Ascending aorta (tissue), 2 donors: ENCODE measurements at regions not wholly inside any gene's neighbourhood (a gene's known extent, or its start where the extent isn't known, plus 50 kb on each side); places are given as distances from the start of the nearest gene placed in this dataset.

Source experiments
- DNase-seq, 2 donors: peaks; one replicate each; pipeline ENCODE4 v3.0.0-alpha.2; 2019; ENCODE audit warnings: low spot score in 2 of 2
- H3K27ac ChIP-seq, 2 donors: fragments of 200-600 bp; sonication (generic); one replicate each; pipeline ENCODE4 v1.5.1; 2016 to 2017; ENCODE audit warnings: mild to moderate bottlenecking in 1 of 2
- H3K27me3 ChIP-seq: fragments of 200-600 bp; sonication (generic); one replicate; pipeline ENCODE4 v1.5.1; 2017
- H3K36me3 ChIP-seq, 2 donors: fragments of 200-600 bp; sonication (generic); one replicate each; pipeline ENCODE4 v1.5.1; 2016
- H3K4me1 ChIP-seq, 2 donors: fragments of 200-600 bp; sonication (generic); one replicate each; pipeline ENCODE4 v1.5.1; 2016 to 2017; ENCODE audit warnings: mild to moderate bottlenecking in 1 of 2
- H3K4me3 ChIP-seq, 2 donors: fragments of 200-600 bp; sonication (generic); one replicate each; pipeline ENCODE4 v1.5.1; 2016 to 2017; ENCODE audit warnings: mild to moderate bottlenecking in 1 of 2
- H3K9me3 ChIP-seq, 2 donors: fragments of 200-600 bp; sonication (generic); one replicate each; pipeline ENCODE4 v1.5.1; 2016
- CTCF ChIP-seq, 3 experiments: fragments of 200-600 bp in 2 of 3; fragments of 450-650 bp in 1 of 3; sonication (generic) in 2 of 3; IDR thresholded peaks; one replicate each; pipeline ENCODE4 v1.5.1; 2016 to 2019; ENCODE audit warnings: antibody characterized with exemption in 3 of 3, mild to moderate bottlenecking in 1 of 3, moderate library complexity in 1 of 3
- intact Hi-C: fragments of 100-400 bp; cut with DNase I; formaldehyde crosslinking; loops from one replicate; pipeline ENCODE4 v1.15.1; 2023

GRCh38 chr11:32297611-32298011, 137.7 kb downstream of the WT1 start:
- H3K27ac ChIP-seq: no peak overlapping the region
- no peaks in the 10 kb centered on the region for H3K9me3 ChIP-seq
- no peaks in the 10 kb centered on the region for H3K36me3 ChIP-seq
- TF ChIP-seq CTCF (IDR thresholded peaks at IDR 0.05): no peak
- intact Hi-C loops: no loop called here
- DNase-seq: no peak
- no peaks in the 10 kb centered on the region for H3K4me1 ChIP-seq
- H3K4me3 ChIP-seq: no peak overlapping the region
- no peaks in the 10 kb centered on the region for H3K27me3 ChIP-seq

GRCh38 chr11:32302826-32303225, 132.5 kb downstream of the WT1 start:
- Histone ChIP-seq H3K4me3 (no peak overlapping the region), H3K27ac (no peak overlapping the region), H3K36me3 (no peaks in the 10 kb centered on the region), H3K4me1 (no peaks in the 10 kb centered on the region), H3K27me3 (no peaks in the 10 kb centered on the region), H3K9me3 (no peaks in the 10 kb centered on the region)
- no peak for DNase-seq
- TF ChIP-seq CTCF (IDR thresholded peaks at IDR 0.05): no peak
- intact Hi-C loops: no loop called here

DNA sequence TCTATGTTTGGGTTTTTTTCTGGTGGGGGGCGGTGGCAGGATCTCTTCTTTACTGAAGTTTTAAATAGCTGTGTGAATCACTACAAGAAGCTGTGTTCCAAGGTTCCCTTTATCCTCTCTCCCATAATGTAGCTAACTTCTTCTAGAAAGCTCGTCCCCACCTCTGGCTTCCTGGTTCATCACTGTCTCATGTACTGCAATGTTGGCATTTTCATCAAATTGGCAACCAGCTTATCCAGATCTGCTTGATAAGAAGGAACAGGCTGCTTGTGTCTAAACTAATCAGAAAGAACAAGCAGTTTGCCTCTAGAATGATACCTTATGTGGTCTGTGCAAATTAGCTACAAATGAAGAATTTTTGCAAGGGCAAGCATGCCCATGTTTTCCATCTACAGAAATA, 130.8 kb downstream of the WT1 start:
- no peaks in the 10 kb centered on the region for H3K36me3 ChIP-seq
- no peaks in the 10 kb centered on the region for H3K27me3 ChIP-seq
- H3K4me1 ChIP-seq: no peaks in the 10 kb centered on the region
- no peaks in the 10 kb centered on the region for H3K9me3 ChIP-seq
- DNase-seq: no peak
- H3K27ac ChIP-seq: no peak overlapping the region
- intact Hi-C loops: no loop called here
- no peak for TF ChIP-seq CTCF (IDR thresholded peaks at IDR 0.05)
- H3K4me3 ChIP-seq: no peak overlapping the region

DNA sequence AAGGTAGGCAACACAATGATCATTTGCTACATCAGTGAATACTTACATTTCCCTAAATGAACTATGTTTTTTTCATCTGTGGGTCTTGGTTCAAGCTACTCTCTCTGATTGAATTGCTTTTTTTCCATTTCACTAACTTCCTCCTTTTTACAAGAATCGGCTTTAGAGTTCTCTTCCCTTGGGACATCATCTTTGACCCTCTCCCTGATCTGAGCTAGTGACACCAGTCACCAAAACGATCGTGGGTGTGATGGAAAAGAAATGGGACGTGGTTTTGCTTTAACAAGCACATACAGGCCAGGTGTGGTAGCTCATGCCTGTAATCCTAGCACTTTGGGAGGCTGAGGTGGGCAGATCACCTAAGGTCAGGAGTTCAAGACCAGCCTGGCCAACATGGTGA, 129.9 kb downstream of the WT1 start:
- no peak overlapping the region for H3K27ac ChIP-seq
- H3K4me1 ChIP-seq: no peaks in the 10 kb centered on the region
- no peak overlapping the region for H3K4me3 ChIP-seq
- no peaks in the 10 kb centered on the region for H3K27me3 ChIP-seq
- intact Hi-C loops: no loop called here
- DNase-seq: no peak
- no peak for TF ChIP-seq CTCF (IDR thresholded peaks at IDR 0.05)
- H3K9me3 ChIP-seq: no peaks in the 10 kb centered on the region
- H3K36me3 ChIP-seq: no peaks in the 10 kb centered on the region

DNA sequence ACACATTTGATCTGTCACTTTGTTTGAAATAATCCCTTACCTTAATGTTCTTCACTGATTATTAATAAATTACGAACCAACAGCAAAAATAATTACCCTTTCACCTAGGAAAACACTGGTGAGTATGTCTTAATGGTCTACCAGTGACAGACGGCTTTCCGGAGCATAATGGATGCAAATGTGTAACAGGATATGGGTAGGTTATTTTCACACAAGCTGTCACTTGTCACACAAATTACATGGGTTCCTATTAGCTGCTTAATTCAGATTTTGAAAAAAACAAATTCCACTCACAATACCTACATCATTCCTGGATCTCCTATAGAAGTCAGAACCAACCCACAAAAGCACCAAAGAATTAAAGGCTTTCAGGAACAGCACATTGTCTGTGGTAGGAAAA, 127.9 kb downstream of the WT1 start:
- Histone ChIP-seq H3K4me1 (no peaks in the 10 kb centered on the region), H3K9me3 (no peaks in the 10 kb centered on the region), H3K4me3 (no peak overlapping the region), H3K27ac (no peak overlapping the region), H3K27me3 (no peaks in the 10 kb centered on the region), H3K36me3 (no peaks in the 10 kb centered on the region)
- no peak for TF ChIP-seq CTCF (IDR thresholded peaks at IDR 0.05)
- intact Hi-C loops: no loop called here
- no peak for DNase-seq

GRCh38 chr11:32307913-32308312, 127.4 kb downstream of the WT1 start:
- DNase-seq: no peak
- Histone ChIP-seq H3K27ac (no peak overlapping the region), H3K4me3 (no peak overlapping the region), H3K4me1 (no peaks in the 10 kb centered on the region), H3K27me3 (no peaks in the 10 kb centered on the region), H3K9me3 (no peaks in the 10 kb centered on the region), H3K36me3 (no peaks in the 10 kb centered on the region)
- intact Hi-C loops: no loop called here
- TF ChIP-seq CTCF (IDR thresholded peaks at IDR 0.05): no peak
